GM06990 (cell line): ENCODE measurements at regions not wholly inside any gene's neighbourhood (a gene's known extent, or its start where the extent isn't known, plus 50 kb on each side); places are given as distances from the start of the nearest gene placed in this dataset.

Source experiments
- DNase-seq: peaks from one replicate; pipeline ENCODE4 v3.0.0-alpha.2; 2011; ENCODE audit not compliant: insufficient read length; ENCODE audit errors: extremely low read depth
- H3K27me3 ChIP-seq: replicated peaks from 2 replicates; pipeline ENCODE4 v1.6.0; 2011; ENCODE audit warnings: low read length; ENCODE audit not compliant: control insufficient read depth, insufficient read depth
- H3K36me3 ChIP-seq: 2 replicates; pipeline ENCODE4 v1.5.1; 2011; ENCODE audit warnings: low read length; ENCODE audit not compliant: control insufficient read depth, insufficient read depth
- H3K4me3 ChIP-seq: replicated peaks from 2 replicates; pipeline ENCODE4 v1.5.1; 2011; ENCODE audit warnings: low read depth, mild to moderate bottlenecking, control low read depth, low read length
- TF ChIP-seq, protein P1 (sequence below): IDR thresholded peaks from 2 replicates; pipeline ENCODE4 v1.5.1; 2011; ENCODE audit warnings: low read length, control low read depth, mild to moderate bottlenecking, inconsistent platforms; ENCODE audit not compliant: insufficient read depth, poor library complexity, severe bottlenecking

DNA sequence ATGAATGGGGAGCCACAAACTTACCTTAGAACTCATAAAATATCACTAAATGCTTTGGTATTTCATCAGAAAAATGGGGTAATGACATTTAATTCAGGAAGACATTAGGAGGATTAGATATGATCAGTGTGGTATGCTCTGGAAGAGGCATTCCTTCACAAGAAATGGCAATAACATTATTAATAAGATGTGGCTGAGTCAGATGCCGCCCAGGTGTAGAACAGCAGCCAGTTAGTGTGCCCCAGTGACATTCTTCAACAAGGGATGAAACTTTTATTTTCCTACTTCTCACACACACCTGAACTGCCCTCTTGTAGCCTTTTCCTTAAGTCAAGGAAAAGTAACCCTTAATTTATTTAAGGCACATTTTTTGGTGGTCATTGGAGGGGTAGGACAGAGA, 69.2 kb upstream of the DYNAP start:
- Histone ChIP-seq H3K27me3 (no peaks in the 10 kb centered on the region), H3K36me3 (no peaks in the 10 kb centered on the region), H3K4me3 (no peak overlapping the region)
- DNase-seq = no peak
- TF ChIP-seq, protein P1, sequence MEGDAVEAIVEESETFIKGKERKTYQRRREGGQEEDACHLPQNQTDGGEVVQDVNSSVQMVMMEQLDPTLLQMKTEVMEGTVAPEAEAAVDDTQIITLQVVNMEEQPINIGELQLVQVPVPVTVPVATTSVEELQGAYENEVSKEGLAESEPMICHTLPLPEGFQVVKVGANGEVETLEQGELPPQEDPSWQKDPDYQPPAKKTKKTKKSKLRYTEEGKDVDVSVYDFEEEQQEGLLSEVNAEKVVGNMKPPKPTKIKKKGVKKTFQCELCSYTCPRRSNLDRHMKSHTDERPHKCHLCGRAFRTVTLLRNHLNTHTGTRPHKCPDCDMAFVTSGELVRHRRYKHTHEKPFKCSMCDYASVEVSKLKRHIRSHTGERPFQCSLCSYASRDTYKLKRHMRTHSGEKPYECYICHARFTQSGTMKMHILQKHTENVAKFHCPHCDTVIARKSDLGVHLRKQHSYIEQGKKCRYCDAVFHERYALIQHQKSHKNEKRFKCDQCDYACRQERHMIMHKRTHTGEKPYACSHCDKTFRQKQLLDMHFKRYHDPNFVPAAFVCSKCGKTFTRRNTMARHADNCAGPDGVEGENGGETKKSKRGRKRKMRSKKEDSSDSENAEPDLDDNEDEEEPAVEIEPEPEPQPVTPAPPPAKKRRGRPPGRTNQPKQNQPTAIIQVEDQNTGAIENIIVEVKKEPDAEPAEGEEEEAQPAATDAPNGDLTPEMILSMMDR = no peak

DNA sequence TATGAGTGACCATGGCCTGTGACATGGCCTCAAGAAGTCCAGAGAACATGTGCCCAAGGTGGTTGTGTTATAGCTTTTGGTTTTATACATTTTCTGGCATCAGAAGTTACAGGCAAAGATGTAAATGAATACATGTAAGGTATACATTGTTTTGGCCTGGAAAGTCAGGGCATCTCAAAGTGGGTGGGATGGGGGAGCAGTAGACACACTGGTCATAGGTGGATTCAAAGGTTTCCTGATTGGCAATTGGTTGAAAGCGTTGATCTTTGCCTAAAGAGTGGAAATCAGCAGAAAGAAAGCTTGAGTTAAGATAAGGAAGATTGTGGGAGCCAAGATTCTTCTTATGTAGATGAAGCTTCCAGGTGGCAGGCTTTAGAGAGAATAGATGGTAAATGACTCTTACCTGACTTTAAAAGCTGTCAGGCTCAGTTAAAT, 62.1 kb upstream of the DYNAP start:
- H3K36me3 ChIP-seq = no peaks in the 10 kb centered on the region
- H3K27me3 ChIP-seq = no peaks in the 10 kb centered on the region
- no peak overlapping the region for H3K4me3 ChIP-seq
- TF ChIP-seq, protein P1 = no peak
- no peak for DNase-seq

DNA sequence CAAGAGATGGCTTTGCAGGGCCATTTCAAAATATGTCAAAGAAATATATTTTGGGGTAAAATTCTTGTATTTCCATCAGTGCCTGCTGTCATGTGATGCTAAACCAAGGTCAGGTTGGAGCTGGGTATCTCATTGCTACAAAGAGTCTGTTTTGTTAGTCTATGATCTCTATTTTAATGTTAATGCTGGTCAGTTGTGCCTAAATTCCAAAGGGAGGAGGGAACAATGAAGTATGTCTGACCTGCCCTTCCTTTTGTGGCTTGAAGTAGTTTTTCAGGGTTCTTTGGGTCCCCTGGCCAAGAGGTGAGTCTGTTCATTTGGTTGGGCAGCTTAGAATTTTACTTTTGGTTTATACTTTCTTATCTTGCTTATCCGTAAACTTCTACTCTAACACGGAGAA, 61.6 kb upstream of the DYNAP start:
- TF ChIP-seq, protein P1 = no peak
- no peak overlapping the region for H3K4me3 ChIP-seq
- no peaks in the 10 kb centered on the region for H3K36me3 ChIP-seq
- DNase-seq = no peak
- H3K27me3 ChIP-seq = no peaks in the 10 kb centered on the region

DNA sequence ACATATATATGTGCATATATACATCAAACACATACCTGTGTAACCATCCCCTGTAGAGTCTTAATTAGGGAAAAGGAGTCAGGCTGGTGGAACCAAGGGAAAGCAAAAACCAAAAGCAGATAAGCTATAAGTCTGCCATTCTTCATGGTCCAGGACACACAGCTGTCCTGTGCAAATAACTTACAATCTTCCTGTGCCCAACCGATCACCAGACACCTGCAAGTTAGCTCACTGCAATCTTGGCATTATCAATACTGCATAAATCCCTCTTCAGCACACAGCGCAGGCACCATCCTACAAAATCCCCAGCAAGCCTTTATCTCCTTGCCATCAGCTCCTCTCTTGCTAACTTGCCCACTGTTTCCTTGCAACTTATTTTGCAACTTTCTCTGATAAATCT, 60.8 kb upstream of the DYNAP start:
- no peak for DNase-seq
- Histone ChIP-seq H3K4me3 (no peak overlapping the region), H3K36me3 (no peaks in the 10 kb centered on the region), H3K27me3 (no peaks in the 10 kb centered on the region)
- TF ChIP-seq, protein P1 = no peak

DNA sequence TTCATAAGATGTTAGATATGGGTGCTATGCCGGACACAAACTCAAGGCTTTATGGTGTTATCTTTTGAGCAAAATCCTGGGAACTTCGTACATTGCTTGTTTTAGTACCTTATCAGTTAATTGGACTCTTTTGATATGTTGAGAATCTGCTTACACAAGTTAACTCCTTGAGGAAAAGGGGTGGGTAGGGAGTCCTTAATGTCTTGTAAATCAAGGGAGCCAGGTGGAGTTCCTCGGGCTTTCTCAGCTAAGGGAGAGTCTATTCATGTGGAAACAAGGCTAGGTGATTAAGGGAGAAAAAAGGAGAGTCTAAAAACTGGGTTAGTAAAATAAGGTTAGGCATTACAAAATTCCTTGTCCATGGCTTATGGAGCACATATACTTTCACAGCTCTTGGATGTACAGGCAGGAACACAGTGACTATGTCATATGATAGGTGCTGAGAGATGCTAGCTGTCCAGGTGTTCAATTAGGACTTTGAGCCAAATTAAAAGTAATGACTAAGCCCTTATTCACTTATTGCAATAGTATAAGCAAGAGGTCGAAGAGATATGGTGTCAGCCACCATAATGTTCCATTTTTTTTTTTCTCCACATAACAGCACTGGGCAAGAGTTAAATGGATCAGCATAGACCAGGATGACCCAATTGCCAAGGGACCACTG, 59.5 kb upstream of the DYNAP start:
- Histone ChIP-seq H3K36me3 (no peaks in the 10 kb centered on the region), H3K4me3 (no peak overlapping the region), H3K27me3 (no peaks in the 10 kb centered on the region)
- no peak for DNase-seq
- TF ChIP-seq, protein P1 = no peak

DNA sequence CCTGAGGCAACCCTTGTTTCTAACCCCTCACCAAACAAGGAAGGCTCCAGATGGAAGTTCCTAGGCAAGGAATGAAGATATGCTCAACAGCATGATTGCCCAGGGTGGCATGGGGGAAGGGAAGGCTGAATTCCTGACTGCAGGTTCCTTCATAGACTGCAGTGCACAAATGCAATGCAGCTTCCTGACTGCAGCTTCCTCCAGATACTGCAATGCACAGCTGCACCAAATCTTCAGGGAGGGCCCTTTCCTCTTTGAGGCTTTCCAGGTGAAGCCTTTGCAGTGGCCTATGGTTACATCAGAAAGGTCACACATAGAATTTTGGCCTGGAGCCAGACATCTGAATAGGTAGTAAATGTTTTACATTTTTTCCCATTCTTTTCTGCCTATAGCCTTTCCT, 58.8 kb upstream of the DYNAP start:
- TF ChIP-seq, protein P1 = no peak
- Histone ChIP-seq H3K36me3 (no peaks in the 10 kb centered on the region), H3K27me3 (no peaks in the 10 kb centered on the region), H3K4me3 (no peak overlapping the region)
- DNase-seq = no peak
